Dedifferentiated amniotic fluid mesenchymal stem cell (primary cell): ENCODE measurements at regions not wholly inside any gene's neighbourhood (a gene's known extent, or its start where the extent isn't known, plus 50 kb on each side); places are given as distances from the start of the nearest gene placed in this dataset.

Source experiments
- DNase-seq: peaks from one replicate; pipeline ENCODE4 v3.0.0-alpha.2; 2016; ENCODE audit errors: extremely low spot score

GRCh38 chr20:20993372-20993771 is 112.8 kb downstream of the LINC00237 start:
- DNase-seq = no peak

- no peak for DNase-seq
Measured at GRCh38 chr20:20992686-20993360, 113.3 kb downstream of the LINC00237 start.

GRCh38 chr20:20992277-20992676 is 113.9 kb downstream of the LINC00237 start:
- DNase-seq = no peak

- no peak for DNase-seq
Measured at GRCh38 chr20:20989081-20989480, 117.1 kb downstream of the LINC00237 start.

GRCh38 chr20:20979934-20980333 is 126.2 kb downstream of the LINC00237 start:
- DNase-seq = no peak

GRCh38 chr20:20977786-20978185 is 128.4 kb downstream of the LINC00237 start:
- no peak for DNase-seq

GRCh38 chr20:20972490-20972889 is 133.7 kb downstream of the LINC00237 start:
- DNase-seq = no peak

GRCh38 chr20:20971810-20972209 is 134.3 kb downstream of the LINC00237 start:
- no peak for DNase-seq

- no peak for DNase-seq
Measured at GRCh38 chr20:20970841-20971240, 135.3 kb downstream of the LINC00237 start.

- no peak for DNase-seq
Measured at GRCh38 chr20:20969701-20970280, 136.4 kb downstream of the LINC00237 start.

- DNase-seq = no peak
Measured at GRCh38 chr20:20967564-20968184, 138.5 kb downstream of the LINC00237 start.

- DNase-seq = no peak
Measured at GRCh38 chr20:20966171-20966570, 140.0 kb downstream of the LINC00237 start.

- DNase-seq = no peak
Measured at GRCh38 chr20:20959031-20959755, 147.0 kb downstream of the LINC00237 start.

- no peak for DNase-seq
Measured at GRCh38 chr20:20956513-20956931, 149.6 kb downstream of the LINC00237 start.

- DNase-seq = no peak
Measured at GRCh38 chr20:20955892-20956291, 150.3 kb downstream of the LINC00237 start.

GRCh38 chr20:20953738-20954618 is 152.2 kb downstream of the LINC00237 start:
- no peak for DNase-seq

GRCh38 chr20:20950620-20951019 is 155.5 kb downstream of the LINC00237 start:
- DNase-seq = no peak

- no peak for DNase-seq
Measured at GRCh38 chr20:20946122-20946759, 159.9 kb downstream of the LINC00237 start.

- no peak for DNase-seq
Measured at GRCh38 chr20:20941468-20941889, 164.7 kb downstream of the LINC00237 start.

GRCh38 chr20:20939006-20939405 is 167.2 kb downstream of the LINC00237 start:
- no peak for DNase-seq

GRCh38 chr20:20938599-20938998 is 167.6 kb downstream of the LINC00237 start:
- no peak for DNase-seq
